HS-5 (cell line): ENCODE measurements at regions not wholly inside any gene's neighbourhood (a gene's known extent, or its start where the extent isn't known, plus 50 kb on each side); places are given as distances from the start of the nearest gene placed in this dataset.

ENCODE experiments used
- DNase-seq: peaks from one replicate; pipeline ENCODE4 v3.0.0-alpha.2; 2012; ENCODE audit warnings: low read depth

DNA sequence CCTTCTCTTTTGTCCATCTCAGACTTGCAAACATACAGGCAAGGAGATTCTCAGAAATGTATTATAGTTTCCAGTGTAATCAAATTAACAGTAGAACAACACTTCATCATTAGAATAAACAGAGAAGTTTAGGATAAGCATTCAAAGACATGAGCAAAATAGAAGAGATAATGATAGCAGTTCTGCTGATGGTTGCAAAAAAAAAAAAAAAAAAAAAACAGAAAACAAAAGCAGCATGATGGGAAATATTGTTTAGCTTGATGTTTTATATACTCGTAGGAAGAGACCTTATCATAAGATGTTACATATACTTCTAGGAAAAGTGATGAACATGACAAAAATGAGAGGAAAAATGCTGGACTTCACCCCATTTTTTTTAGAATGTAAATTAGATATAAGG is 1356.2 kb downstream of the MAT2B start:
- DNase-seq, result no peak

DNA sequence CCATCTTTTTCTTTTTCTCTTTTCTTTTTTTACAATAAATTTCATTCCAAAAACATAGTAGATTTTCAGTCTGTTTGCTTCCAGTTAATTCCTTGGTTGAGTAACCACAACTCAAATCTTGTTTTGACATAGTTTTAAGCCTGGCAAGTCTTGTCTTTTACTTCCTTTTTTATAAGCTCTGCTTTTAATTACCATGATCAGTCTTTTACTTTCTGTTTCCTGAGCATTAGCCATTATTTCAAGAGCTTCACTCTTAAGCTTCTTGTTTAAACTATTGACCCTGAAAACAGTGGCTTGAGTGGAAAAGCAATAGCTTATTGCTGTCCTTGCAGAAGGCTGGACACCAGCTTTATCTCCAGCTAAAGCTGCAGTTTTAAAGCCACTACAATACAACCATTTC is 1363.3 kb downstream of the MAT2B start:
- DNase-seq, result no peak

DNA sequence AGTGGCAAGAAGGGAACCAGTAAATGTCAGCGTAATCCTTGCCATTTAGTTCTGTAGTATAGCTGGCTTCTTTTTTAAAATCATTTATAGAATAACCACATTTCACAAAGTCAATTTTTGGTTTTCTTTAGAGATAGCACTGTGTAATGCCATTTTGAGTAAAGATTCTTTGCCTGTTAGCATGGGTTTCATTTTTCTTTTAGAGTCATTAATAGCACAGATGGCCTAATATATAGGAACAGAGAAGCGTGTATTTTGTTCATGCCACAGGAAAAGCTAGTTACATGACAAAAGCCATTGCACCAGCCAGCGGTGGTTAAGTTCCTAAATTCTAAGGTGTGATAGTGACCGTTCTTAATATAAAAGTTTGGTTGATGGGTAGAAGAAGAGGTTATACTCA is 1363.9 kb downstream of the MAT2B start:
- DNase-seq, result no peak

DNA sequence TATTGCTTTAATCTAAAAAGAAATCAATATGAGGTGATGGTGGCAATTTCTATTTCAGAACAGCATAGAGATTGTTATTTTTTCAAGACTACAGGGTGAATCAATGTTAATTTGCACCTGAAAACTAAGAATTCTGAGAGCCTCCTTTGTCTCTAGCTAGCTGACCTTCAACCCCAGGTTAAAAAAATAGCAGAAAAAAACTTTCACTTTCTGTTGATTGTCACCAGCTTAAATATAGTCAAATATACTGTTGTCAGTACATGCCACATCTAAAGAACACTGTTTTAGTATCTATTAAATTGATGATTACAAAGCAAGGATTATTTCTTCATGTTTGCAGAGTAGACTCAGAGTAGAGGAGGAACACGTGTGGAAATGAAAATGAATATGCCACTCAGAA is 1371.4 kb downstream of the MAT2B start:
- DNase-seq, result no peak

DNA sequence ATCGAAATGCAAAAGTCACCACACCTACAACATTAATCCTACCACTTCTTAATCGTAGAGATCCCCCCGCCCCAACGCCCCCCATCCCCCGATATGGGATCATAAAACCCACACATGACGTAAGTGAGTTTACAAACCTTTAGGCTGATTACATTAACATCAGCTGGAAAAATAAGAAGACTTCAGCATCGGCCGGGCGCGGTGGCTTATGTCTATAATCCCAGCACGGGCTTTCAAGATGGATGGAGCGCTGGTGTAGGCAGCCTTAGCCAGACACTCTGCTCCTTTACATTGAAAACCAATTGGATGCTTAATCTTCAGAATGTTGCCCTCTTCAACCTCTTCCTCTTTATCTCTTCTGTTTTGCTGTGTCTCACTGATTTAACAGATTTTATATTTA is 1376.0 kb downstream of the MAT2B start:
- no peak for DNase-seq

DNA sequence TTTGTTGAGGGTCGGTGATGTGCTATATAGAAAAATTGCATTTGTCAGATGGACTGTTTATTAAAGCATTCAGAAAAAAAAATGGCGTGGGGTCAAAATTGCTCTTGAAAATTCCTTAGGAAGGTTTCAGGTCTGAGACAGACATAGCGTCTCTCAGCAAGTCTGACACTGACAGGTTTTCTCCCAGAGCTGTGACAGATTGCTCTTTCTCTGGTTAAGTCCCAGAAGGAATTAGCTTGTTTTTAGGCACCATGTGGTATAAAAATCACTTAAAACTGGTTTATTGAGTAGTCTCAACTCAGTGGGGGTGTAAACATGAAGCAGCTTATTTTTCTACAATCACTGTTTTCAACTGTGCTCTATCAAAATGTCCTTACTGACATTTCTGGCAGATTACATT is 1379.8 kb downstream of the MAT2B start:
- no peak for DNase-seq

DNA sequence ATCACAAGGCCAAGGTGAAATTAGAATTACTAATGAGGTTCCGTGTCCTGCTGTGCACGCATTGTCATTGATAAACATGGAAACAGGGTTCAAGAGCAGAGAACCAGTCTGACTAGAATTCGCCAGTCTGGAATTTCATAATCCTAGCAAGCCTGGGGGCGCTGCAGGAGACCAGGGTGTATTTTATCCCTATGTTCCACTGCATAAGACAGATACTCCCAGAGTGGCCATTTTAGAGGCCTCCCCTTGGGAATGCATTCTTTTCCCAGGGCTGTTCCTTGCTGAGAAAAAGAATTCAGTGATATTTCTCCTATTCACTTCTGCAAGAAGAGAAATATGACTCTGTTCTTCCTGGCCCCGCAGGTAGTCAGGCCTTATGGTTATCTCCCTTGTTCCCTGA is 1387.7 kb downstream of the MAT2B start:
- no peak for DNase-seq

DNA sequence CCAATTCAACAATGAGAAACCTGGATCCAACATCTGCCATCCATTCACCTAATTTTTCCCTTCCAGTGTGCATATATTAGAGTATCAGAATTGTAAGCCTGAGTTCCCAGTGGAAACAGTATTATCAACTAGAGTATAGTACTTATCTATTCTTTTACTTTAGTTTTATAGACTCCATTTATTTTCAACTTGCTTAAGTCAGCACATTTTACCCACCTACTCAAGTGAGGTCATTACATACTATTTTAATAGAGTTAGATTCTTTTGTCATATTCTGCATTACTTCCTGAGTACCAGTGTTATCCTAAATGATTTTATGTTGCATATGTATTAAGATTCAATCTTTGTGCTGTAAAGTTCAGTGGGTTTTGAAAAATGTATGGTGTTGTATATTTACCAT is 1393.3 kb downstream of the MAT2B start:
- DNase-seq, result no peak

DNA sequence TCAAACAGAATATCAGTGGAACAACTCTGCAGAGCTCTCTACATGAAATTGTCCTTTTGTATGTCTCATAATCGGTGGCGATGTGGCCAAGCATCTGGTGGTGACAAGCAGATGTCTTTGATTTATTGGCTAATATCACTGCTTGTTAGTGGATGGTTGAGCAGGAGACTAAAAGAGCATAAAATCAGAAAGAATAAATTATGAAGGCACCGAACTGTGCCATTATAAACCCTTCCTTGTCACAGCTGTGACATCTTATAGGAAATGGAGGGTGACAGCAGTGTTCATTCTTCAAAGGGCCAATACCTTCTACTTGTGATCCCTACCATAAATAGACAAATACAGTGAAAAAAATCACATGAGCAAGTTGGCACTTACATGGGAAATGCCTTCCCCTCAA is 1404.3 kb downstream of the MAT2B start:
- no peak for DNase-seq

DNA sequence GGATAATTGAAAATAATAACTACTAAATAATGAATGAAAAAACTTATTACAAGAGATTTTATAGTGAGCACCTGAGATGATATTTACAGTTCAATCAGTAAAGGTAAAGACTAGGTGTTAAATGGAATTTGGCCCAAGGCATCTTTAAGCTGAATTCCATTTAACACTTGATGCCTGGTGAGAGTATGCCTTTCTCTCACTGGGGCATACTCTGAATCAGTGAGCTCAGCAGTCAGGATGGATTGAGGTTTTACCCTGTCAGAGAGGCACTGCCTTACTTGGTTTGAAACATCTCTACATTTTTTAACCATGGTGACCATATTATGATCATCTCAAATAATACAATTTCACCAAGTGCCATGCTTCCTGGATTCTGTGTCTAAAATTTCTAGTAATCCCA is 1416.3 kb downstream of the MAT2B start:
- DNase-seq, result no peak

DNA sequence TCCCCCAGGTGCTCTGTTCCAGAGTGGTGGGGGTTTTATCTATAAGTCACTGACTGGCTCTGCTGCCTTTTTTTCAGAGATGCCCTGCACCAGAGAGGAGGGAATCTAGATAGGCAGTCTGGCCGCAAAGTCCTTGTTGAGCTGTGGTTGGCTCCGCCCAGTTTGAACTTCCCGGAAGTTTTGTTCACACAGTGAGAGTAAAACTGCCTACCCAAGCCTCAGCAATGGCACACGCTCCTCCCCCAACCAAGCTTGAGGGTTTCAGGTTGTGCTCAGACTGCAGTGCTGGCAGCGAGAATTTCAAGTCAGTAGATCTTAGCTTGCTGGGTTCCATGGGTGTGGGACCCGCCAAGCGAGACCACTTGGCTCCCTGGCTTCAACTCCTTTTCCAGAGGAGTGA is 1428.6 kb downstream of the MAT2B start:
- DNase-seq, result no peak

DNA sequence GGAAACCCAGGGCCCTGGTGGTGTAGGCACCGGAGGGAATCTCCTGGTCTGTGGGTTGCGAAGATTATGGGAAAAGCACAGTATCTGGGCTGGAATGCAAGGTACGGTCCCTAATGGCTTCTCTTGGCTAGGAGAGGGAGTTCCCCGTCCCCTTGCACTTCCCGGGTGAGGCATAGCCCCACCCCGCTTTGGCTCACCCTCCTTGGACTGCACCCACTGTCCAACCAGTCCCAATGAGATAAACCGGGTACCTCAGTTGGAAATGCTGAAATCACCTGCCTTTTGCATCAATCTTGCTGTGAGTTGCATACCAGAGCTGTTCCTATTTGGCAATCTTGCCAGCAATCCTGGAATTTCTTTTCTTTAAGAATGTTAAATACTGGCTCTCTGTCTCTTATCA is 1429.1 kb downstream of the MAT2B start:
- no peak for DNase-seq

DNA sequence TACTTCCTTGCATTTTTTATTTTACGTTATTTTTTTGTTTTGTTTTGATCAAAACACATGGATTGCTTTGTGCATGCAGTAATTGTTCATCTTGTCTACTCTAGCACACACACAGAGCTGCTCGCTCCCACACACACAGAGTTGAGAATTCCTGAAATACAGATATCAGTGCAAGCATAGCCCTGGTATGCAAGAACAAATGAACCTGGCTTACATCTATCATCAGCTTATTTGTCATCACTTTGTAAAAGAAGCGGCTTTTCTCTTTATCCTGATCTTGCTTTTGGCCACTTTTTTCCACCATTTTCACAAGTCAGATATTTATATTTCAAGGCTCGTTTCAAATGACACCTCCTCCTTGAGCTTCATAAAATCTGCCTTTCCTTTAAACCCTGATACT is 1435.7 kb downstream of the MAT2B start:
- no peak for DNase-seq

DNA sequence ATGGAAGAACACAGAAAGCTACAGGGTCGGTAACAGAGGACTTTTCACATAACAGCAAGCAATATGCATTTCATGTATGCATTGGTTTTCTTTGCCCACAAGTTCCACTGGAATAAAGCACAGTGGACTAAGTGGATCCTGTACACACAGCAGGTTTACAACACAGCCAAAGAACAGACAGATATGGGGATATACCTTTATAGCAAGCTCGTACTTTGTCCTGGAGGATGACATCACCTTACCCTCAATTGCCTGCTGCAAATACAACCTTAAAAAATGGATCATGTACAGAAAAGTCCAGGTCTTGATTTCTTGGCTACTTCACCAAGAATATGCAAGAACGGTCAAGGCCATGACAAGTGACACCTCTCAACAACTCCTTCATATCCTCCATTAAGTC is 1445.5 kb downstream of the MAT2B start:
- DNase-seq, result no peak

DNA sequence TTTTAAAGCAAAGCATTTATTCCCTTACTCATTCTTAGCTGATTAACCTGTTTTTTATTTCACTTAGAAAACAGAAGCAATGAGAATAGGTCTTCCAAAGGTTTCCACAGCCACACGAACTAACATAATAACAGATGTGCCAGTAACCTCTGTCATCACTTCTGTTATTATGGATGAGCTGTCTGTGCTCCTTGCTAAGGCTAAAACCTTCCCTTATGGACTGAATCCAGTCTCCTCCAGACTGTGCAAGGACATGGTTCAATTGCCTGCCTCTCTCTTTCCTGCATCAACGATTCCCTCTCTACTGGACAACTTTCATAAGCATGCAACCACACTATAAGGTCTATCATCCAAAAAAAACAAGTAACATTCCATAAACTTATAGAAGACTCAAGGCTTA is 1446.2 kb downstream of the MAT2B start:
- no peak for DNase-seq

DNA sequence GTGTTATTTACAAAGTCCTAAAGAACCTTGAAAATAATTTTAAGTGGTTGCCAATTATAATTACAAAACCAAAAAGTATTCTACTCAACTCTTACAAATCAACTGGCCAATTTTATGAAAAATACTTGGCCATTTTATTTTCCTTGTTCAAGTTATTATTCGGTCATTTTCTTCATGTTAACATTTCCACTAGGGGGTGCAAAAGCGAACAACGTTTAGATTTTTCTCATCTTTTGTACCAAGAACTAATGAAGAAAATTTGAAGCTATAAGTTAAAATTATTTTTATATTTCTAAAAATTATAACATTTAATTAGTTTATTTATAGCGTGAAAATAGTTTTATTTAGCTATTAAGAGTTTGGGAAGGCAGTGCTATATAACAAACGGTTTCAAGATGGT is 1453.3 kb downstream of the MAT2B start:
- DNase-seq, result no peak

DNA sequence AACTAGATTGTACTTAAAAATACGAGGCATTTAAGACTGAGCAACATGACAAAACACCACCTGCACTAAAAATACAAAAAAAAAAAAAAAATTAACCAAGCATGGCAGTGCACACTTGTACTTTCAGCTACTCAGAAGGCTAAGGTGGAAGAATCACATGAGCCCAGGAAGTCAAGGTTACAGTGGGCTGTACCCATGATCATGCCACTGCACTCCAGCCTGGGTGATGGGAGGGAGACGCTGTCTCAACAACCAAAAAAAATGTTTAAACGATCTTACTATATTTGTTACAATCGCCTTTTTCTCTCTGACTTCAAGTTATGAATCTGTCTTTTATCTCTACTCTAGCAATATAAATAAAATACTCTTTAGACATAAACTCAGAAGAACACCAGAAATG is 1454.3 kb downstream of the MAT2B start:
- no peak for DNase-seq

DNA sequence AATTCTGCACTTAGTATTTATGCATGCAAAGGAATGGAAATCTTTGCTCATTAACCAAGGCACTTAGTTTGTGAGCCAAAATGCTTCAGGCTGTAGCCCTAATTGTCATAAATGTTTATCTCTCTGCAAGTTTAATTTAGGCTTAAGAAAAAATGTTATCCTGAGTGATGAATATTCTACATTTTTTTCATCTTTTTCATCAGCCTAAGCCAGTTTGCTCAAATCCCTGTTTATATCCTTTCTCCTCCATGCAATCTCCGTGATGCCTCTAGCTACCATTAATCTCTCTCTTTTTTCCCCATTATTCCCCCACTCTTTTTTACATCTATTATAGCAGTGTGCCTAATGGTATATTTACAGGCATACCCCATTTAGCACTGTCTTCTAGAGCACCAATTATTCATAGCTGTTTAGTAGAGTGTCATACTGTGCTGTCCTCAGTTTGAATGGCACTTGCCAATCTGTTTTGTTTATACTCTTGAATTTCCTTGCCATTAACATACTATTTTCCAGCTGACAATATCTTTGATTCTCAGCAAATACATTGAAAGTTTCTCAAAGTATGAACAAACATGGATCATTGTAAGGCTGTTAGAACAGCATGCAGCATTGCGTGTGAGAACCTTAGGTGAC is 1457.0 kb downstream of the MAT2B start:
- DNase-seq, result no peak

DNA sequence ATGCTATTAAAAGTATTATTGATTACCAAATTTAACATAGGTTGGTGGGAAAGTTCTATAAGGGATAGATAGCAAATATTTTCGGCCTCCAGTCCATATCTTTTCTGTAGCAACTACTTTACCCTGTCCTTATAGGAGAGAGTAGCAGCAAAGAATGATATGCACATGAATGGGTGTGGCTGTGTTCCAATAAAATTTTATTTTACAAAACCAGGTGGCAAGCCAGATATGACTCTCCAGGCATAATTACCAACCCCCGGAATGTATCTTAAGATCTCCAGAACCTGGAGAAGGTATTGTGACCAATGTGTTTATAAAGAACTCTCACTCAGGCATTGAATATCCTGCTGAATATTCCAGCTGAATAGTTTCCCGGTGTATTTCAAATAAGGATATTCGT is 1461.2 kb downstream of the MAT2B start:
- DNase-seq, result no peak

DNA sequence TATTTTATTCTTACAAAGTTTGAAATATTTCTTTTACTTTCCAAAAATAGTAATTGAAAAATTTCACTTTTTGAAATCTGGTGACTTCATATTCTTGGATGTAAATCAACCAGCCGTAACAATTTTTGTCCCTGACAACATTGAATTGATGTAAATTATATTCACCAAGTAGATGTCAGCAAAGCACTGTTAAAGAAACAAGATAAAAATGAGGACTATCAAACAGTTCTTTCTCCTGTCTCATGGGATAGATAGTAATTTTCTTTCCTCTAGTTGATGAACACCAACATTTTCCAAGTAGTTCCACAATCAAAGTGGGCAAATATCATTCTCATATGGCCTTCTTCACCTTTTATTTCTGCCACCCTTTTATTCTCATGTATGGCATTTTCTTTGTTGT is 1461.9 kb downstream of the MAT2B start:
- no peak for DNase-seq

DNA sequence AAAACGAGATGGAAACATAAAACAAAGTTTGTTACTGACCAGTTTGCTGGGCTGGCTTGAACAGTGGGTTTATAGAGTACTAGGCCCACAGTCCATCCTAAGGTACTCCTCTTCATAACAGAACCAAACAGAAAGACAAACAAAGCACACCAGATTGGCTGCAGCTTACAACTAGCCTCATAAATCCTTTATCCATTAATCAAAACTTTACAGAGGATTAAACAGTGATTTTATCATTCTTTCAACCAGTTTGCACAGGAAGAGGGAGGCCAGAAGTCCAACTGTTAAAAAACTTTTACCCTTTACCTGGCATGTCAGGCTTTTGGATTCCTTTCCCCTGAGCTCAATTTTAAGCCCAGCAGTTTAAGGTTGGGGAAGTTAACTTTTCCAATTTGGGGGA is 1467.6 kb downstream of the MAT2B start:
- DNase-seq, result no peak

DNA sequence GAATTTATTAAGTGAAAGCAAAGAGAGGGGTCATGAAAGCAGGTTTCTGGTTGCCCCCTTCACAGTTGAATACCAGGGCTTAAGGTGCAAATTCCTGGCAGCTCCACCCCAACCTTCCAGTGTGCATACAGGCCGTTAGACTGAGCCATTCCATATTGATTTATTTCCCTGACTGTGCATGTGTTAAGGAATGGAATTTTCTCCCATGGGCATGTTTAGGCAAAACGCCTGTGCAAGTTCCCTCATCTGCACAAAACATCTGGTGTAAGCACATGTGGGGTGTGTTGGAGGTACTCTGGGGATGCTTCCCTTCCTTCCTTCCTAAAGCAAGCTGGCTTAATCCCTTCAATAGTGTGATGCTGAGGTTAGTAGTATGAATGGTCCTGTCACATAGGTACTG is 1470.6 kb downstream of the MAT2B start:
- no peak for DNase-seq

DNA sequence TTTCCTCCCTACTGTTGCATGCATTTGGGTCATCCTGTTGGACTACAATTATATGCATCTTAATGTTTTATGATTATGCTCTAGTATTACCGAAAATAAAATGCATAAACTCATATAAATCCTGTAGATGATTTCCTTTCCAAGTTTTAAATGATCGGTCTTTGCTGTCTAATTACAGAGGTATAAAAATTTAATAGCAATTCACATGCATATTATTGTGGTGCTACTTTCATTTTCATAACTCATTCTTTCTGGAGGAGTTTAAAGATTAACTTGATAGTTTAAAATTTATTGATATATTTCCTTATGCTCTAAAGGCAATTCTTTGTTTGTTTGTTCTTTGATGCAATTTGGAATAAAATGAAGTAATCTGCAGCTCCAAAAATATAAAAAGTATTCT is 1475.1 kb downstream of the MAT2B start:
- DNase-seq, result no peak

DNA sequence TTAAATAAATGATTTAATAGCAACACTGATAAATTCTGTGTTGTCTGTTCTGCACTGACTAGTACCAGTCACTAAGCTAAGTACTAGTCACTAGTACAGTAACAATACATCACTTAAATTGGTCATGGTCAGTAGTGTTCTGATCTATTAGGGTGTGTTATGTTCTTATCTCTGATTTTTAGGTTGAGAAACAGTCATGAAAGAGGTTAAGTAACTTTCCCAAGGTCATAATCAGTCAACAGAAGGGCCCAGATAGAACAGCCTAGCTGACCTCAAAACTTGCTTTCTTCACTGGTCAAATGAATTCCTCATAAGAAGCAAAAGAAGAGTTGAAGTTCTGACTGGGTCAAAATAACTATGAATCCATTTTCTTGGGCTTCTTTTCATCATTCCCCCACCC is 1492.7 kb downstream of the MAT2B start:
- no peak for DNase-seq

DNA sequence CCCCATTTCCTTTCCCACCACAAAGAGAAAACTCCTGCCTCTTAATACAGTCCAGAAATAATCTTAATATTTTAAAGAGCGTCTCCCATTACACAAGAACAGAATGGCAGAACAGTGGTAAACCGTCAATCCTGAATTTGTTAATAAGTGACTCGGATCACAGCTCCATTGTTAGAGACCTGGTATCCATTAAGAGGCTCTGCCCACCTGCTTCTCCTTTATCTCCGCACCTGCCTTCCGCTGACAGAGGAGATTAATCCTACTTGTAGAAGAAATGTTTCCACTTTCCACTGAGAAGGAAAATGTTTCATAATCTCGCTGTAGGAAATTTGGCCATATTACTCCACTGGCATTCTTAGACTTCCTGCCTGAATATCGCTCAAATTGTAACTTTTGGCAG is 1493.2 kb downstream of the MAT2B start:
- DNase-seq, result no peak
